NCI-H146 treated with DMSO at 0.1 percent for 48 hours (cell line): ENCODE measurements at regions not wholly inside any gene's neighbourhood (a gene's known extent, or its start where the extent isn't known, plus 50 kb on each side); places are given as distances from the start of the nearest gene placed in this dataset.

Experiments used
- DNase-seq: peaks from one replicate; lab custom pipeline; 2025; ENCODE audit not compliant: unreplicated experiment; lab: John Stamatoyannopoulos, UW

- no peak for DNase-seq
Observed at GRCh38 chr9:27864644-27865438, 291.6 kb upstream of the C9orf72 start.

- DNase-seq, result no peak
Observed at GRCh38 chr9:27866741-27867140, 293.5 kb upstream of the C9orf72 start.

- no peak for DNase-seq
Observed at GRCh38 chr9:27870404-27870803, 297.1 kb upstream of the C9orf72 start.

- DNase-seq, result no peak
Observed at GRCh38 chr9:27880156-27880555, 306.9 kb upstream of the C9orf72 start.

- DNase-seq, result no peak
Observed at GRCh38 chr9:27880635-27881034, 307.4 kb upstream of the C9orf72 start.

- DNase-seq, result no peak
Observed at GRCh38 chr9:27888661-27889295, 315.5 kb upstream of the C9orf72 start.

- DNase-seq, result no peak
Observed at GRCh38 chr9:27924502-27924901, 351.2 kb upstream of the C9orf72 start.

GRCh38 chr9:27925815-27926214 lies 352.5 kb upstream of the C9orf72 start:
- DNase-seq, result peak; percentile 70

- DNase-seq, result no peak
Observed at GRCh38 chr9:27929841-27930240, 356.6 kb upstream of the C9orf72 start.

GRCh38 chr9:27933210-27934025 lies 360.1 kb upstream of the C9orf72 start:
- peak; percentile 17 for DNase-seq

- no peak for DNase-seq
Observed at GRCh38 chr9:27934471-27934870, 361.2 kb upstream of the C9orf72 start.

- DNase-seq, result no peak
Observed at GRCh38 chr9:27939186-27939585, 365.9 kb upstream of the C9orf72 start.

- no peak for DNase-seq
Observed at GRCh38 chr9:27940535-27940934, 367.3 kb upstream of the C9orf72 start.

- DNase-seq, result no peak
Observed at GRCh38 chr9:27943501-27943900, 370.2 kb upstream of the C9orf72 start.

GRCh38 chr9:27945386-27945785 lies 372.1 kb upstream of the C9orf72 start:
- no peak for DNase-seq

GRCh38 chr9:27950382-27950781 lies 377.1 kb upstream of the C9orf72 start:
- DNase-seq, result no peak

- DNase-seq, result no peak
Observed at GRCh38 chr9:27954858-27955257, 381.6 kb upstream of the C9orf72 start.

GRCh38 chr9:27963836-27964235 lies 390.6 kb upstream of the C9orf72 start:
- no peak for DNase-seq

GRCh38 chr9:27967210-27967609 lies 393.9 kb upstream of the C9orf72 start:
- DNase-seq, result no peak

GRCh38 chr9:27977931-27978330 lies 404.6 kb upstream of the C9orf72 start:
- DNase-seq, result no peak

GRCh38 chr9:27985714-27986113 lies 412.4 kb upstream of the C9orf72 start:
- no peak for DNase-seq

GRCh38 chr9:27990524-27990923 lies 417.2 kb upstream of the C9orf72 start:
- no peak for DNase-seq
